Right lobe of liver (tissue), 6 donors: ENCODE measurements at regions not wholly inside any gene's neighbourhood (a gene's known extent, or its start where the extent isn't known, plus 50 kb on each side); places are given as distances from the start of the nearest gene placed in this dataset.

ENCODE experiments used
- ATAC-seq, 4 donors: fragments of 200-7000 bp; cut with Tn5 transposase; one replicate each; pipeline ENCODE4 v1.9.1; 2020; ENCODE audit warnings: mild to moderate bottlenecking in 4 of 4, moderate library complexity in 4 of 4
- DNase-seq, 3 donors: peaks; one replicate each; pipeline ENCODE4 v3.0.0-alpha.2; 2020
- H3K27ac ChIP-seq, 3 donors: fragments of 200-600 bp; one replicate each; pipeline ENCODE4 v1.8.0; 2022
- H3K27me3 ChIP-seq, 2 donors: fragments of 200-600 bp; one replicate each; pipeline ENCODE4 v1.8.0; 2022
- H3K36me3 ChIP-seq, 4 donors: fragments of 200-600 bp; sonication (generic) in 1 of 4; one replicate each; pipeline versions ENCODE4 v1.5.1 to v1.8.0; 2017 to 2022; ENCODE audit warnings: control low read depth in 1 of 4
- H3K4me1 ChIP-seq, 4 donors: fragments of 200-600 bp; sonication (generic) in 1 of 4; one replicate each; pipeline versions ENCODE4 v1.5.1 to v1.8.0; 2017 to 2022; ENCODE audit warnings: control low read depth in 1 of 4
- H3K4me3 ChIP-seq, 3 donors: fragments of 200-600 bp; one replicate each; pipeline ENCODE4 v1.8.0; 2022
- H3K9me3 ChIP-seq, 4 donors: fragments of 200-600 bp; sonication (generic) in 1 of 4; one replicate each; pipeline versions ENCODE4 v1.5.1 to v1.8.0; 2017 to 2022; ENCODE audit warnings: control low read depth in 1 of 4
- POLR2A ChIP-seq: fragments of 450-650 bp; IDR thresholded peaks from one replicate; pipeline ENCODE4 v1.6.1; 2017; ENCODE audit warnings: antibody characterized with exemption, mild to moderate bottlenecking
- WGBS: methylation state at CpG from one replicate; pipeline ENCODE4 v1.1.6; 2018; ENCODE audit warnings: low coverage, low lambda C conversion rate; ENCODE audit not compliant: insufficient coverage; ENCODE audit errors: missing lambda C conversion rate; 5-methylcytosine and 5-hydroxymethylcytosine counted together
- intact Hi-C, 2 donors: fragments of 100-400 bp; cut with DNase I; formaldehyde crosslinking; loops; one replicate each; pipeline versions ENCODE4 v1.11.2 to v1.14.1; 2022
- TF ChIP-seq, protein P1 (sequence below), 4 donors: fragments of 200-600 bp in 3 of 4; fragments of 450-650 bp in 1 of 4; IDR thresholded peaks; one replicate each; pipeline versions ENCODE4 v1.5.1 to v1.8.0; 2016 to 2022; ENCODE audit warnings: antibody characterized with exemption in 4 of 4, mild to moderate bottlenecking in 2 of 4
- donor health status: DM: no; HTN: yes; CAD: no.
- donor health status: DM: no; HTN: no; CAD: no.
- donor health status: DM: no; HTN: no; CAD: no.
- donor health status: DM: no; HTN: yes; CAD: no.
- donor health status: DM: no; HTN: yes; CAD: no.

DNA sequence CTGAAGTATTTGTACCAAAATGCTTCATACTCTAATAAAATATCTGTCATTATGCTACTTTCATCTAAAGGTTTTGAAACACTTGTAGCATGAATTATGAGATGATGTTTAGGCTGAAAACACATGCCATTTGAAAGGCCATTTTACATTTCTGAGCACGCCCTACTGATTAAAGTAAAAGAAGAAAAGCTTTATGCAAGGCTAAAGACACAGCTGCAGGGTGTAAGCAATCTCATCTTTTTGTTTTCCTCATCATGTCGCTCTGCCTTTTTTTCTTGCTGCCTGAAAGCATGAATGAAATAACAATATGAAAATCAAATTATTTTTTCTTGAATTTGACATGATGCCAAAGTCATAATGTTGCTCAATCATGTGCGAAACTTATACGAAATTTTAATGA, 148.6 kb upstream of the ARG1 start:
- Histone ChIP-seq H3K27me3 (no peaks in the 10 kb centered on the region), H3K36me3 (no peaks in the 10 kb centered on the region), H3K9me3 (no peaks in the 10 kb centered on the region), H3K27ac (no peak overlapping the region), H3K4me3 (no peak overlapping the region), H3K4me1 (no peaks in the 10 kb centered on the region)
- intact Hi-C loops: no loop called here
- no peak for ATAC-seq
- 82% methylated on average over 4 of the region's 4 CpGs for WGBS
- no peak for TF ChIP-seq POLR2A
- TF ChIP-seq, protein P1, sequence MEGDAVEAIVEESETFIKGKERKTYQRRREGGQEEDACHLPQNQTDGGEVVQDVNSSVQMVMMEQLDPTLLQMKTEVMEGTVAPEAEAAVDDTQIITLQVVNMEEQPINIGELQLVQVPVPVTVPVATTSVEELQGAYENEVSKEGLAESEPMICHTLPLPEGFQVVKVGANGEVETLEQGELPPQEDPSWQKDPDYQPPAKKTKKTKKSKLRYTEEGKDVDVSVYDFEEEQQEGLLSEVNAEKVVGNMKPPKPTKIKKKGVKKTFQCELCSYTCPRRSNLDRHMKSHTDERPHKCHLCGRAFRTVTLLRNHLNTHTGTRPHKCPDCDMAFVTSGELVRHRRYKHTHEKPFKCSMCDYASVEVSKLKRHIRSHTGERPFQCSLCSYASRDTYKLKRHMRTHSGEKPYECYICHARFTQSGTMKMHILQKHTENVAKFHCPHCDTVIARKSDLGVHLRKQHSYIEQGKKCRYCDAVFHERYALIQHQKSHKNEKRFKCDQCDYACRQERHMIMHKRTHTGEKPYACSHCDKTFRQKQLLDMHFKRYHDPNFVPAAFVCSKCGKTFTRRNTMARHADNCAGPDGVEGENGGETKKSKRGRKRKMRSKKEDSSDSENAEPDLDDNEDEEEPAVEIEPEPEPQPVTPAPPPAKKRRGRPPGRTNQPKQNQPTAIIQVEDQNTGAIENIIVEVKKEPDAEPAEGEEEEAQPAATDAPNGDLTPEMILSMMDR (IDR thresholded peaks at IDR 0.05): no peak
- no peak for DNase-seq

DNA sequence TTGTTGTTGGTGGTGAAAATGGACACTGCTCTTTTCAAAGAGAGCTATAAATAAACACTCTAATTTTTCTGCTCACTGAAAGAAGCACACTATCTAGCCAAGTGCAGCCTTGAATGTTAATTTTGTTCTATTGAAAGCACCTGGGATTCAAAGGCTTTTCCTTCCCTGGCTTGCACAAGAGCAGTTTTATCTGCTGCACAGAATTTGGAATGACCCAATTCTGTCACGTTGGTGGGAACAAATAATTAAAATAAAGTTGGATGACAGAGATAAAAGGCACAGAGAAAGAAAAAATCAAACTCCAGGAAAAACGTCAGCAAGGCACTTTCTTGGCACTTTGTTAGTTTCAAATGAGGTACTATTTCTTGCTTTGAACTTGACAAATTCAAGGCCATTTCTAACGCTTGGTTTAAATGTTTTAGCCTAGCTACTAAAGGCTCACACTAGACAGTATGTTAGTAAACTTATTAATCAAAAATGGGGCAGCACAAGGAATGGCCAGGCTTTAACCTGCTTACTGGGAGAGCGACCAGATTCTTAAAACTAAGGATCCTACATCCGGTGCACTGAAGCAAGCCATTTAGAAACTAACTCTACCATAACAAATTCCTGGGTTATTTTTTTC, 145.5 kb upstream of the ARG1 start:
- Histone ChIP-seq H3K4me1 (no peaks in the 10 kb centered on the region), H3K27ac (no peak overlapping the region), H3K9me3 (no peaks in the 10 kb centered on the region), H3K27me3 (no peaks in the 10 kb centered on the region), H3K4me3 (no peak overlapping the region), H3K36me3 (no peaks in the 10 kb centered on the region)
- WGBS: 54% methylated on average over 5 of the region's 5 CpGs
- DNase-seq (no peak), ATAC-seq (no peak)
- intact Hi-C loops: no loop called here
- TF ChIP-seq POLR2A: no peak
- TF ChIP-seq, protein P1 (IDR thresholded peaks at IDR 0.05): no peak

DNA sequence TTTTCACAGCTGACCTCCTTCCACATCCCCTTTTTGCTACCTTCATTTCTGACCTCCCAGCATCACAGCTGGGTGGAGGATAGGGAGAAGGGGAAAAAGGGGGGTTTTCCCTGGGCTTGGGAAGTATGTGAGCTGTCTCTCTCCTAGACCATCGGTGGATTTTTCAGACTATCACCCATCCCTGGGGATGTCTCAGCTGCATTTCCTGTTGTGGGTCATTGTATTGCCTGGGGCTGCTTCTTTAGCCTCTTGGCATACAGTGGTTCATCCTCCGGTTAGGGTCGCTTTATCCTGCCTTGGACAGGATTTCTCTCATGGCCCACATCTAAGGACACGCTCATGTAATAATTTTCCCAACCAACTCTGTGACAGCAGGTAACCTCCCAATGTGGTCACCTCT, 142.5 kb upstream of the ARG1 start:
- 80% methylated on average over 1 of the region's 4 CpGs for WGBS
- no peak for ATAC-seq
- DNase-seq: no peak
- H3K27me3 ChIP-seq: no peaks in the 10 kb centered on the region
- H3K9me3 ChIP-seq: no peaks in the 10 kb centered on the region
- TF ChIP-seq, protein P1 (IDR thresholded peaks at IDR 0.05): no peak
- no peak for TF ChIP-seq POLR2A
- no peaks in the 10 kb centered on the region for H3K36me3 ChIP-seq
- H3K4me1 ChIP-seq: no peaks in the 10 kb centered on the region
- intact Hi-C loops: no loop called here
- H3K27ac ChIP-seq: no peak overlapping the region
- H3K4me3 ChIP-seq: no peak overlapping the region

DNA sequence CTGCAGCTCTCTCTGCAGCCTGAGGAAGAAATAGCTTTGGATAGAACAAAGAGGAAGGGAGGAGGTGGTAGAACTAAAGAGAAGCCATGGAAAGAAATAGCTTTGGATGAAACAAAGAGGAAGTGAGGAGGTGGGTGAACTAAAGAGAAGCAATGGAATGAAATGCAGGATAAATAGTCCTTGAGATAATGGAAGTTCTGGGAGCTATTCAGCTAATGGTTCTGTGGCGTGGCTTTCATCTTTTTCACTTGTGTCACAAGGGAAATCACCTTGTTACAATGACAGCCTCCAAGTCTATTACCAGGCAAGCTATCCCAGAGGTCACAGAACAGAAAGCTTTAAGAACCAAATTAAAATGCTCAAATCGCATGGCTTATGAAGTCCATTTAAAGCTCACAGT, 141.3 kb upstream of the ARG1 start:
- DNase-seq: no peak

More for the DNA sequence above, 141.3 kb upstream of the ARG1 start:
- Histone ChIP-seq H3K27ac (no peak overlapping the region), H3K9me3 (no peaks in the 10 kb centered on the region), H3K27me3 (no peaks in the 10 kb centered on the region), H3K4me3 (no peak overlapping the region), H3K36me3 (no peaks in the 10 kb centered on the region), H3K4me1 (no peaks in the 10 kb centered on the region)
- ATAC-seq: no peak
- intact Hi-C loops: no loop called here
- WGBS: 68% methylated on average over 2 of the region's 2 CpGs
- no peak for TF ChIP-seq POLR2A
- TF ChIP-seq, protein P1 (IDR thresholded peaks at IDR 0.05): no peak
